Mesenchymal stem cell (in vitro differentiated cells and primary cell): ENCODE measurements at regions not wholly inside any gene's neighbourhood (a gene's known extent, or its start where the extent isn't known, plus 50 kb on each side); places are given as distances from the start of the nearest gene placed in this dataset.

ENCODE experiments used
- DNase-seq: peaks from one replicate; pipeline ENCODE4 v3.0.0-alpha.2; 2013
- H2AFZ ChIP-seq: one replicate; pipeline ENCODE4 v1.6.1; 2013; ENCODE audit warnings: low read depth, mild to moderate bottlenecking, control low read depth, inconsistent platforms, low read length, moderate library complexity
- H2AK5ac ChIP-seq: 2 replicates; pipeline ENCODE4 v1.6.1; 2013; ENCODE audit warnings: low read length, moderate library complexity, mild to moderate bottlenecking, inconsistent platforms; ENCODE audit not compliant: severe bottlenecking
- H2BK120ac ChIP-seq: one replicate; pipeline ENCODE4 v1.6.1; 2013; ENCODE audit warnings: low read depth, mild to moderate bottlenecking, inconsistent platforms, low read length, moderate library complexity
- H2BK12ac ChIP-seq, 2 experiments: one replicate each; pipeline ENCODE4 v1.6.1; 2013; ENCODE audit warnings: inconsistent platforms in 2 of 2, low read length in 2 of 2, mild to moderate bottlenecking in 2 of 2, moderate library complexity in 2 of 2, control low read depth in 1 of 2
- H2BK15ac ChIP-seq: one replicate; pipeline ENCODE4 v1.6.1; 2013; ENCODE audit warnings: mild to moderate bottlenecking, low read depth, inconsistent platforms; ENCODE audit not compliant: poor library complexity, severe bottlenecking
- H2BK5ac ChIP-seq: 2 replicates; pipeline ENCODE4 v1.6.1; 2013; ENCODE audit warnings: low read depth, mild to moderate bottlenecking, low read length, control low read depth, inconsistent platforms; ENCODE audit not compliant: poor library complexity, severe bottlenecking
- H3K14ac ChIP-seq, 2 experiments: one replicate each; pipeline ENCODE4 v1.6.1; 2013; ENCODE audit warnings: inconsistent platforms in 2 of 2, low read length in 2 of 2, control low read depth in 1 of 2, mild to moderate bottlenecking in 1 of 2, moderate library complexity in 1 of 2
- H3K18ac ChIP-seq, 2 experiments: one replicate each; pipeline ENCODE4 v1.6.1; 2013; ENCODE audit warnings: inconsistent platforms in 2 of 2, low read length in 2 of 2, control low read depth in 1 of 2, low read depth in 1 of 2, mild to moderate bottlenecking in 1 of 2
- H3K23ac ChIP-seq, 2 experiments: one replicate each; pipeline ENCODE4 v1.6.1; 2013; ENCODE audit warnings: inconsistent platforms in 2 of 2, low read length in 2 of 2, mild to moderate bottlenecking in 2 of 2, moderate library complexity in 2 of 2, control low read depth in 1 of 2
- H3K27ac ChIP-seq: 2 replicates; pipeline ENCODE4 v1.5.1; 2013; ENCODE audit warnings: mild to moderate bottlenecking, moderate library complexity, low read length, control low read depth, inconsistent platforms; ENCODE audit not compliant: poor library complexity, severe bottlenecking
- H3K27me3 ChIP-seq, 2 experiments: 2 replicates each; pipeline versions ENCODE4 v1.6.1 to v1.7.0; 2013; ENCODE audit warnings: low read length in 2 of 2, mild to moderate bottlenecking in 2 of 2, moderate library complexity in 2 of 2, control low read depth in 1 of 2, inconsistent platforms in 1 of 2; ENCODE audit not compliant: control insufficient read depth in 1 of 2, insufficient read depth in 1 of 2
- H3K36me3 ChIP-seq, 2 experiments: 2 replicates each; pipeline versions ENCODE4 v1.6.1 to v1.7.0; 2013; ENCODE audit warnings: low read length in 2 of 2, control low read depth in 1 of 2, inconsistent platforms in 1 of 2, low read depth in 1 of 2, mild to moderate bottlenecking in 1 of 2; ENCODE audit not compliant: insufficient read depth in 2 of 2, control insufficient read depth in 1 of 2
- H3K4ac ChIP-seq, 2 experiments: one replicate each; pipeline ENCODE4 v1.6.1; 2013; ENCODE audit warnings: inconsistent platforms in 2 of 2, low read length in 2 of 2, mild to moderate bottlenecking in 2 of 2, moderate library complexity in 2 of 2, control low read depth in 1 of 2, low read depth in 1 of 2
- H3K4me1 ChIP-seq: 2 replicates; pipeline ENCODE4 v1.6.1; 2013; ENCODE audit warnings: low read depth, low read length, control low read depth; ENCODE audit not compliant: control insufficient read depth, insufficient read depth
- H3K4me2 ChIP-seq: 2 replicates; pipeline ENCODE4 v1.6.1; 2013; ENCODE audit warnings: low read length, mild to moderate bottlenecking, inconsistent platforms; ENCODE audit not compliant: poor library complexity, severe bottlenecking
- H3K4me3 ChIP-seq, 2 experiments: 2 replicates each; pipeline versions ENCODE4 v1.5.1 to v1.7.0; 2013; ENCODE audit warnings: low read length in 2 of 2, mild to moderate bottlenecking in 2 of 2, control low read depth in 1 of 2, low read depth in 1 of 2; ENCODE audit not compliant: insufficient read depth in 1 of 2
- H3K79me1 ChIP-seq: replicated peaks from 2 replicates; pipeline ENCODE4 v1.6.1; 2013; ENCODE audit warnings: mild to moderate bottlenecking, control low read depth, low read length, inconsistent platforms; ENCODE audit not compliant: poor library complexity, severe bottlenecking
- H3K9ac ChIP-seq: 2 replicates; pipeline ENCODE4 v1.7.0; 2013; ENCODE audit warnings: mild to moderate bottlenecking, low read length, moderate library complexity
- H3K9me3 ChIP-seq: 2 replicates; pipeline ENCODE4 v1.7.0; 2013; ENCODE audit warnings: mild to moderate bottlenecking, low read length; ENCODE audit not compliant: control insufficient read depth
- H4K8ac ChIP-seq: one replicate; pipeline ENCODE4 v1.6.1; 2013; ENCODE audit warnings: inconsistent platforms, mild to moderate bottlenecking, low read length, moderate library complexity
- H4K91ac ChIP-seq: one replicate; pipeline ENCODE4 v1.6.1; 2013; ENCODE audit warnings: mild to moderate bottlenecking, low read length, inconsistent platforms
- WGBS: methylation state at CpG from one replicate; pipeline ENCODE4 v1.1.7; 2013; ENCODE audit warnings: mixed read lengths; 5-methylcytosine and 5-hydroxymethylcytosine counted together

DNA sequence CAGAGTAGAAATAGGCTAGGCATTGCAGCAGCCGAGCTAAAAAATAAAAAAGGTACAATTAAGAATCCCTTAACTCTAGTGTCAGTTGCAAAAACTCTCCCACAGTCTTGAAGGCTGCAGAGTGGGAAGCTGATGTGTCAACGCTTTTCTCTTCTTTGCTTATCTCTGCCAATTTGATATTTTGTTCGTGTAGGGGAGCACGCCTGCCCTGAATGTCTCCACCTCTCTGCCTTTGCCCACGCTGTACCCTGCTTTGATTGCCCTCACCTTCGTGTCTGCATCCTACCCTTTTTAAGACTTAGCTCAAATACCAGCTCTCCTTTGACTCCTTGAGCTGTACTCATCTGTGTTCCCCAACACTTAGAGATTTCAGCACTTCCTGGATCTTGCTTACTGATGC is 155.4 kb upstream of the CADPS start:
- Histone ChIP-seq H3K27ac (no peak overlapping the region), H2BK12ac (no peak overlapping the region), H3K9ac (no peak overlapping the region), H3K23ac (no peak overlapping the region), H2AFZ (no peak overlapping the region), H2AK5ac (no peak overlapping the region), H3K9me3 (no peaks in the 10 kb centered on the region), H3K4me1 (no peaks in the 10 kb centered on the region), H3K14ac (no peak overlapping the region), H4K8ac (no peak overlapping the region), H3K27me3 (no peaks in the 10 kb centered on the region), H3K4ac (no peak overlapping the region), H4K91ac (no peak overlapping the region), H2BK120ac (no peak overlapping the region), H3K79me1 (no peaks in the 10 kb centered on the region), H3K4me3 (no peak overlapping the region), H3K18ac (no peak overlapping the region), H2BK5ac (no peak overlapping the region), H3K4me2 (no peak overlapping the region), H3K36me3 (no peaks in the 10 kb centered on the region), H2BK15ac (no peak overlapping the region)
- DNase-seq, result no peak
- 74% methylated on average over 6 of the region's 6 CpGs for WGBS

DNA sequence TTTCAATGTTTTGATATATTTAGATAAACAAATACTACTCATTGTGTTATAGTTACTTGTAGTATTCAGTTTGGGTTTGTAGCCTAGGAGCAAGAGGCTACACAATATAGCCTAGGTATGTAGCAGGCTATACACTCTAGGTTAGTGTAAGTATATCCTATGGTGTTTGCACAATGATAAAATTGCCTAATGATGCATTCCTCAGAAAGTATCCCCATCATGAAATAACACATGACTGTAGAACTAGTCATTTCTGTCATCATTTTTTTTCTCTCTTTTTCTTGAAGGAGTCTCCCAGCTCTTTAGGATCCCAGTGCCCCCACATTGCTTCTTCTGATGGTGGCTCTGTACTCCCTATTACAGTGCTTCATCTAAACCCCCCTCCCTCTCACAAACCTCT is 157.7 kb upstream of the CADPS start:
- Histone ChIP-seq H3K23ac (no peak overlapping the region), H2AK5ac (no peak overlapping the region), H3K4me2 (no peak overlapping the region), H3K4me3 (no peak overlapping the region), H2BK5ac (no peak overlapping the region), H3K36me3 (no peaks in the 10 kb centered on the region), H2BK12ac (no peak overlapping the region), H2AFZ (no peak overlapping the region), H4K8ac (no peak overlapping the region), H3K4ac (no peak overlapping the region), H2BK120ac (no peak overlapping the region), H3K9me3 (no peaks in the 10 kb centered on the region), H3K27ac (no peak overlapping the region), H4K91ac (no peak overlapping the region), H2BK15ac (no peak overlapping the region), H3K79me1 (no peaks in the 10 kb centered on the region), H3K14ac (no peak overlapping the region), H3K4me1 (no peaks in the 10 kb centered on the region), H3K9ac (no peak overlapping the region), H3K18ac (no peak overlapping the region), H3K27me3 (no peaks in the 10 kb centered on the region)
- DNase-seq, result no peak

DNA sequence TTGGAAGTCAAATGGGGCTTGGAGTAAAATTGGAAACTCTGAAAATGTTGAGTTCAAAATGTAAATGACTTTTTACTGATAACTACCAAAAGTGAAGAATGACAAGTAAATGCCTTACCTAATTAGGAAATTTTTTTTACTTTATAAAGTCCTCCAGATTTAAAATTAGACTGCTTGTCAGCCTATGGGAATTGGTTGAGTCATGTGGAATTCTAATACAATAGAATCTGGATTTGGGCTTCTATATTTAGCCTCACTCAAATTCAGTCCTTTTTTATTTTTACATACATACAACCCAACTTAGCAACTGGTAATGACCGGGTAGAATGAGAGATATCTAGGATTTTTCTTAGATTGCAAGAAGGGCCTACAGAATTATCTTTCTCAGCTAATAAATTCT is 158.9 kb upstream of the CADPS start:
- DNase-seq, result no peak
- Histone ChIP-seq H4K91ac (no peak overlapping the region), H3K4me1 (no peaks in the 10 kb centered on the region), H3K9me3 (no peaks in the 10 kb centered on the region), H3K79me1 (no peaks in the 10 kb centered on the region), H3K4me2 (no peak overlapping the region), H2BK120ac (no peak overlapping the region), H3K4me3 (no peak overlapping the region), H3K18ac (no peak overlapping the region), H3K23ac (no peak overlapping the region), H2BK12ac (no peak overlapping the region), H2BK15ac (no peak overlapping the region), H3K14ac (no peak overlapping the region), H3K27me3 (no peaks in the 10 kb centered on the region), H3K4ac (no peak overlapping the region), H3K27ac (no peak overlapping the region), H4K8ac (no peak overlapping the region), H2BK5ac (no peak overlapping the region), H3K36me3 (no peaks in the 10 kb centered on the region), H2AK5ac (no peak overlapping the region), H2AFZ (no peak overlapping the region), H3K9ac (no peak overlapping the region)
- no CpG with 5 or more reads among the region's 1 CpG for whole genome bisulfite sequencing

DNA sequence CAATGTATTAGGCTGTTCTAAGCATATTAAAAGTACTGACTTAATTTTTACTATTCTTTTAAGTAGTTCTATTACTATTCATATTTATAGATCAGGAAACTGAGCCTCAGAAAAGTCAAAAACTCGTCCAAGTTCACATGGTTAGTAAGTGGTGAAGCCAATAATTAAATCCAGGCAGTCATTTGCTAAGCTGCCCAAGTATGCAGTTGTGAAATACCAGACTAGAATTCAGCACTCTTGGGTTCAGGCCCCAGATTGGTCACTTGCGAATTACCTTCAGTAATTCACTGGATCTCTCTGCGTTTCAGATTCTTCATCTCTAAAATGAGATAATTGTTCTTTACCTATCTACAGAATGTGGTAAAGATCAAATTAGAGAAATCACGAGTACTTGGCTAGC is 161.9 kb upstream of the CADPS start:
- WGBS, result 23% methylated on average over 1 of the region's 4 CpGs
- no peak overlapping the region for H3K4ac ChIP-seq
- no peak overlapping the region for H2AK5ac ChIP-seq
- no peak overlapping the region for H2AFZ ChIP-seq
- H3K4me1 ChIP-seq, result no peaks in the 10 kb centered on the region
- H3K4me3 ChIP-seq, result no peak overlapping the region
- H2BK15ac ChIP-seq, result no peak overlapping the region
- no peak overlapping the region for H3K23ac ChIP-seq
- no peak overlapping the region for H3K27ac ChIP-seq
- H3K79me1 ChIP-seq, result no peaks in the 10 kb centered on the region
- no peaks in the 10 kb centered on the region for H3K9me3 ChIP-seq
- DNase-seq, result no peak
- no peak overlapping the region for H3K4me2 ChIP-seq
- H2BK120ac ChIP-seq, result no peak overlapping the region
- no peak overlapping the region for H2BK5ac ChIP-seq
- no peak overlapping the region for H3K9ac ChIP-seq
- H3K14ac ChIP-seq, result no peak overlapping the region
- H4K91ac ChIP-seq, result no peak overlapping the region
- H3K36me3 ChIP-seq, result no peaks in the 10 kb centered on the region
- H3K27me3 ChIP-seq, result no peaks in the 10 kb centered on the region
- H2BK12ac ChIP-seq, result no peak overlapping the region
- H4K8ac ChIP-seq, result no peak overlapping the region
- no peak overlapping the region for H3K18ac ChIP-seq
